GM21447 (cell line): ENCODE measurements at regions not wholly inside any gene's neighbourhood (a gene's known extent, or its start where the extent isn't known, plus 50 kb on each side); places are given as distances from the start of the nearest gene placed in this dataset.

Experiments
- ATAC-seq: cut with Tn5 transposase; IDR thresholded peaks from one replicate; pipeline ENCODE4 v1.9.1; 2021; ENCODE audit not compliant: unreplicated experiment

- no peak for ATAC-seq
These were observed 79.6 kb upstream of the ADRA1B start for GRCh38 chr5:159836691-159837090.

- ATAC-seq, result no peak
These were observed 78.4 kb upstream of the ADRA1B start for GRCh38 chr5:159837860-159838259.

- no peak for ATAC-seq
These were observed 77.6 kb upstream of the ADRA1B start for GRCh38 chr5:159838551-159839222.

DNA sequence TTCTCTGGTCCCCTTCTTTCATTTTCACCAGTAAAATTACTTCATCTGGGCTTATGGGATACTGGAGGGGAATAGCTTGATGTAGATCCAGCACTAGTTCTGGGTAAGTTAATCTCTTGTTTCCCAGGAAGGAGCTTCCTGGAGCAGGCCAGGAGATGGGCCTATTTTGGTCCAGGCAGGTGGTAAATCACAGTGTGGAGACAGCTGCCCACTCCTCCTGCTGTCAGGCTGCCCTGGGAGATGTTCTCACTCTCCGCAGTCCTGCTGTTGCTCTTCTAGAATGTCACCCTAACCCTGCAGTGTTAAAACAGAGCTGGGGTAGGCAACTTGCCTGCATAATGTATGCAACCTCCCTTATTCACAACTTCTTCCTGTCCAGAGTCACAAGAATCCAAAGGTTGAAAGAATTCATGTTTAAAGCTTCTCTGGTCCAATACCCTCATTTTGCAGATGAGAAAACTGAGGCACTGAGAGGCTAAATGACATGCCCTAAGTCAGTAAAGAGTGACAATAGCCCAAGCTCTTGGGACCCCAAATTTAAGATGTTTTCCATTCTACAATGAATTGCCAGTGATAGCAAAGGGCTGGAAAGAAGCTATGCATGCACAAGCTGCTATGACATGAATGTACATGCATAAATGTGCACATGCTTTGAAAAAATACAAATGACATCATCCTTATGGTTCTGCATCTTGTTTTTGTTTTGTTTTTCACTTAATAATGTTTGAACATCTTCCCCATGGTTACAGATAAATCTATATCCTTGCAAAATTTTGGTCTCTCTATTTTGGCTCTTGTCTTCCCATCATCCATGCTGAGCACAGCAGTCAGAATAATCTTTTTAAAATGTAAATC lies 71.8 kb upstream of the ADRA1B start:
- ATAC-seq, result no peak

DNA sequence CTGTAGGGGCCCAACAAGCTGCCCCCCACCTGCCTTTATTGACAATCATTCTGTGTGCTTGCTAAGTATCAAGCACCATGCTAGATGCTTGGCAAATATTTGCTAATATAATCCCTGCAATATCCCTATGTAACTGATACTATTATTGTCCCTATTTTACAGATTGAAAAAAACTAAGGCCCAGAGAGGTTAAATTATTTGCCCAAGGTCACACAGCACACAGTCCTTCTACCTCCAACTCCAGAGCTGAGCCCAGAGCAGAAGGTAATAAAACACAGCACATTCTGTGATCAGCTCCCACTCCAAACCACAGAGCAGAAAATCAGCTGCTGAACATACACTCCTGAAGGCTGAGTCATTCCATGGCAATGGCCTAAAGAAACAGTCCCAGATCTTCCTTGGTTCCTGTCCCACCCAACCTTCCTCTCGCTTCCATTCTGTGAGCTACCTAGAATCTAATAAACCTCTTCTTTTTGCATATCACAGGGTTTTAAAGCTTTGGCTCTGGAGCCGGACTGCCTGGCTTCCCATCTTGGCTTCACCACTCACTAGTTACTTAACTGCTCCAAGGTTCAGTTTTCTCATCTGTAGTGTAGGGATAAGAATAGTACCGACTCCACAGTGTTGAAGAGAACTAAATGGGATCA lies 66.7 kb upstream of the ADRA1B start:
- ATAC-seq, result no peak

DNA sequence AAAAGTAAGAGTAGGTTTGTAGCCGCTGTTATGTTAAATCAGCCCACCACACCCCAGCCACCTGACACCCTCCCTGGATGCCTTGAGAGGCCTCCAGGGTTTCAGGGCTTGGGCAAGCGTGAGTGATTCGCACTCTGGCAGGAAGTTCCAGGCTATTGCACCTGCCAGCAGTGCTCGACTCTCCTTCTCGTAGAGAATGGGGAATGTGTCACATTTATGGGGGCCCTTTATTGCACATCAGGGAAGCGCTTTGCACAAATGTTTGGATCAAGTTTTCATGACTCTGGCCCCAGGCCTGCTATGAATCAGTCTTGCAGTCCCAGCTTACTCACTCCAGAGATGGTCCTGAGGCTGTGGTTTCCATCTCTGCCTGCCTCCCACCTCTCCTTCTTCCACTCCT lies 66.1 kb upstream of the ADRA1B start:
- ATAC-seq, result no peak

DNA sequence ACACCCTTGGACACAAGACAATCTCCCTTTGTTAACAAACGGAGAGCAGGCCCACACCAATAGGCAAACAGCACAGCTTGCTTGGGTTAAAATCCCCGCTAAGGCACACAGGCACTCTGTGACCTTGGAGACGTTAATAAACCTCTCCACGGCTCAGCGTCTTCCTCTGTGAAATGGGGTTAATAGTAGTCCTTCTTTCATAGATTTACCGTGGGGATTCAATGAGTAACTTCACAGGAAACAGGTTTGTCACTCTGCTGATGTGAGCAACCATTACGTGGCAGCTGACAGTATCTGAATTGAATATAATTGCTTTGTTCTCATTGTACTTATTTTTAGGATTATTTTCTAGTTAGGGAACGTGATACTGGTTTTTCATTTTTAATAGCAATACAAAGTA lies 65.2 kb upstream of the ADRA1B start:
- ATAC-seq, result no peak

DNA sequence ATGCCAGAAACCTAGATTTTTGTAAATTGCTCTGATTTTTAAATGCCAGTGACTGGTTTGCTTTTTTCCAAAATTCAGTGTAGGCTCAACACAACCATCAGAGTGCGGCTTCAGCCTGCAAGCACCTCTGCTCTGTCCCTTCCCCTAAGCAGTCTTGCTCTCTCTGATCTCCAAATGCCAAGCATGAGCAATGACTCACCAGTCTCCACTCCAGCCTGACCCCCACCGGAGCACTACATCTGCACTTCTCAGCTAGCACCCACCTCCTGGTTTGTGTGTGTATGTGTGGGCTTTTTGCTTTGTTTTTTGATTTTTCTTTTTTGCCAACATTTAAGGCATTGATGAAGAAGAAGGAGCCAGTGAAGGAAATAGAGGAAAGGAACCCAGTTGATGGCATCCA lies 61.4 kb upstream of the ADRA1B start:
- ATAC-seq, result no peak

- no peak for ATAC-seq
These were observed 60.6 kb upstream of the ADRA1B start for GRCh38 chr5:159855476-159856191.

- ATAC-seq, result no peak
These were observed 57.4 kb upstream of the ADRA1B start for GRCh38 chr5:159858871-159859270.

- ATAC-seq, result no peak
These were observed 55.2 kb upstream of the ADRA1B start for GRCh38 chr5:159861086-159861485.

- peak; percentile 92 for ATAC-seq
These were observed 51.2 kb upstream of the ADRA1B start for GRCh38 chr5:159864885-159865691.

DNA sequence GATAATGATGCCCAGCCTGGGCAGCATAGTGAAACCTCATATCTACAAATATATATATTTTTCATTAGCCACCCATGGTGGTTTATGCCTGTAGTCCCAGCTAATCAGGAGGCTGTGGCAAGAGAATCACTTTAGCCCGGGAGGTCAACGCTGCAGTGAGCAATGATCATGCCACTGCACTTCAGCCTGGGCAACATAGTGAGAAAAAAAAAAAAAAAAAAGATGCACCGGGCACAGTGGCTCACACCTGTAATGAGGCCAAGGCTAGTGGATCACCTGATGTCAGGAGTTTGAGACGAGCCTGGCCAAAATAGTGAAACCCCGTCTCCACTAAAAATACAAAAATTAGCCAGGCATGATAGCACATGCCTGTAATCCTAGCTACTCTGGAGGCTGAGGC lies 50.2 kb upstream of the ADRA1B start:
- no peak for ATAC-seq
